Lower lobe of right lung (tissue), 2 donors: ENCODE measurements at regions not wholly inside any gene's neighbourhood (a gene's known extent, or its start where the extent isn't known, plus 50 kb on each side); places are given as distances from the start of the nearest gene placed in this dataset.
"Not testable (repeated sequence)": the region's sequence is repeated elsewhere in the genome, so short reads cannot be mapped to it uniquely, and the experiment has no call there.

Source experiments
- ATAC-seq, 2 donors: fragments of 200-7000 bp; cut with Tn5 transposase; one replicate each; pipeline ENCODE4 v1.9.1; 2020 to 2022; ENCODE audit warnings: mild to moderate bottlenecking in 2 of 2, moderate library complexity in 2 of 2
- DNase-seq: peaks from one replicate; pipeline ENCODE4 v3.0.0-alpha.2; 2020
- H3K27ac ChIP-seq: fragments of 200-600 bp; one replicate; pipeline ENCODE4 v1.8.0; 2022
- H3K27me3 ChIP-seq: fragments of 200-600 bp; one replicate; pipeline ENCODE4 v1.8.0; 2022; ENCODE audit warnings: low read depth
- H3K36me3 ChIP-seq: fragments of 200-600 bp; one replicate; pipeline ENCODE4 v1.8.0; 2022; ENCODE audit warnings: mild to moderate bottlenecking
- H3K4me1 ChIP-seq: fragments of 200-600 bp; one replicate; pipeline ENCODE4 v1.8.0; 2022
- H3K4me3 ChIP-seq: fragments of 200-600 bp; one replicate; pipeline ENCODE4 v1.8.0; 2022; ENCODE audit warnings: mild to moderate bottlenecking
- H3K9me3 ChIP-seq: fragments of 200-600 bp; one replicate; pipeline ENCODE4 v1.8.0; 2022
- intact Hi-C: fragments of 100-400 bp; cut with DNase I; formaldehyde crosslinking; loops from one replicate; pipeline ENCODE4 v1.11.0; 2022
- TF ChIP-seq, protein P1 (sequence below): fragments of 200-600 bp; IDR thresholded peaks from one replicate; pipeline ENCODE4 v1.8.0; 2022; ENCODE audit warnings: antibody characterized with exemption, mild to moderate bottlenecking
- donor health status: DM: no; HTN: yes; CAD: no; lungs with severe emphysema.

DNA sequence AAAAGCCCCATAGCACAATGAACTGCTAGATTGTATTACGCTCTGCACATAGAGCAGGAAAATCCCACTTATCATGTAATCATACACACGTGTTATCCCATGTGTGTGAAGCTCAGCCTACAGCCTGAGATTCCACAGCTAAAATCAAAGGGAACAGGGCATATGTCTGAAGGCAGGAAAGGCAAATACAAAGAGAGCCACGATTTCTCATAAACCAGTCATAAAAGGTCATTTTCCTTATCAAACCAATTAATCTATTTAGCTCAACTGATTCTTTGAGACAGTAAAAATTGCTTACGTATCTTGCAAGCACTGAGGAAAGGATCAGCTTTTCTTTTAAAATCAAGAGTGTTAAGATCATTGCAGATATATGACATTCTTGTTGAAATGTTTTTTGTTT lies 199.5 kb upstream of the TBL1XR1 start:
- Histone ChIP-seq H3K9me3 (no peaks in the 10 kb centered on the region), H3K27me3 (no peaks in the 10 kb centered on the region), H3K4me3 (no peak overlapping the region), H3K36me3 (no peaks in the 10 kb centered on the region), H3K27ac (no peak overlapping the region), H3K4me1 (no peaks in the 10 kb centered on the region)
- TF ChIP-seq, protein P1, sequence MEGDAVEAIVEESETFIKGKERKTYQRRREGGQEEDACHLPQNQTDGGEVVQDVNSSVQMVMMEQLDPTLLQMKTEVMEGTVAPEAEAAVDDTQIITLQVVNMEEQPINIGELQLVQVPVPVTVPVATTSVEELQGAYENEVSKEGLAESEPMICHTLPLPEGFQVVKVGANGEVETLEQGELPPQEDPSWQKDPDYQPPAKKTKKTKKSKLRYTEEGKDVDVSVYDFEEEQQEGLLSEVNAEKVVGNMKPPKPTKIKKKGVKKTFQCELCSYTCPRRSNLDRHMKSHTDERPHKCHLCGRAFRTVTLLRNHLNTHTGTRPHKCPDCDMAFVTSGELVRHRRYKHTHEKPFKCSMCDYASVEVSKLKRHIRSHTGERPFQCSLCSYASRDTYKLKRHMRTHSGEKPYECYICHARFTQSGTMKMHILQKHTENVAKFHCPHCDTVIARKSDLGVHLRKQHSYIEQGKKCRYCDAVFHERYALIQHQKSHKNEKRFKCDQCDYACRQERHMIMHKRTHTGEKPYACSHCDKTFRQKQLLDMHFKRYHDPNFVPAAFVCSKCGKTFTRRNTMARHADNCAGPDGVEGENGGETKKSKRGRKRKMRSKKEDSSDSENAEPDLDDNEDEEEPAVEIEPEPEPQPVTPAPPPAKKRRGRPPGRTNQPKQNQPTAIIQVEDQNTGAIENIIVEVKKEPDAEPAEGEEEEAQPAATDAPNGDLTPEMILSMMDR = no peak
- DNase-seq (no peak), ATAC-seq (no peak)
- intact Hi-C loops = no loop called here

DNA sequence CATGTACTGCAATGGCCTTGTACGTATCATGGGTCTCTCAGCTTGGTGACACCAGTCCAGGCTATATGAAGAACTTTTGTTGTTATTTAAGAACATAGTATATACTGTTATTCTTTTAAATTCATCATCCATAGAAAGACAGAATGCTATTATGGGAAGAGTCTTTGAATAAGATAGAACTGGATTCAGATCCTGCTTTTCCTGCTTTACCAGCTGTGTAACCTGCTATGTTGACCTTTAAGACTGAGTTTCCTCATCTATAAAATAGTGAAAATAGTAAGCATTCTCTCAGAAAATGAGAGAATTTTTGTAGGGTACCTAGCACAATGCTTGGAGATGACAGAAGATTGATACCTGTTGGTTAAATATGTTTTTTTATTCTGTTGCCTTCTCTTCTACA lies 204.1 kb upstream of the TBL1XR1 start:
- DNase-seq = no peak
- TF ChIP-seq, protein P1 = no peak
- ATAC-seq = no peak
- intact Hi-C loops = no loop called here
- no peaks in the 10 kb centered on the region for H3K4me1 ChIP-seq
- no peak overlapping the region for H3K4me3 ChIP-seq
- H3K36me3 ChIP-seq = no peaks in the 10 kb centered on the region
- H3K27ac ChIP-seq = no peak overlapping the region
- H3K27me3 ChIP-seq = no peaks in the 10 kb centered on the region
- H3K9me3 ChIP-seq = no peaks in the 10 kb centered on the region

DNA sequence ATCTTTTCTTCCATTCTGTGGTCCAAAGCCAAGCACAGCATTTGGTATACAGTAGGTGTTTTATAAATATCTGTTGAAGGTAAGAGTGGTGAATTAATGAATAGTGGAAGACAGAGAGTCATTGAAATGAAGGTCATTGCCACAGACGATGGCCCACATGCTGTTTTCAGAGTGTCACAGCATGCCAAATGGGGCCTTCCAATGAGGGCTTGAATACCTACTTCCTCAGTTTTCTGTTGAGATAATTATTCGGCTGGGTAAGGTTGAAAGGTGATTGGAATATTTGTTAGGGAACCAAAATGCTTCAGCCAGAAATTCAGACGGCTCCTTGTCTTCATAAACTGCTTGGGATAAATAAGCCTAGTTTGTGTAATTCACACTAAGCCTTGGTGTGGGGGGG lies 205.3 kb upstream of the TBL1XR1 start:
- TF ChIP-seq, protein P1 = no peak
- Histone ChIP-seq H3K9me3 (no peaks in the 10 kb centered on the region), H3K27ac (no peak overlapping the region), H3K4me1 (no peaks in the 10 kb centered on the region), H3K27me3 (no peaks in the 10 kb centered on the region), H3K36me3 (no peaks in the 10 kb centered on the region), H3K4me3 (no peak overlapping the region)
- intact Hi-C loops = no loop called here
- DNase-seq (no peak), ATAC-seq (no peak)

DNA sequence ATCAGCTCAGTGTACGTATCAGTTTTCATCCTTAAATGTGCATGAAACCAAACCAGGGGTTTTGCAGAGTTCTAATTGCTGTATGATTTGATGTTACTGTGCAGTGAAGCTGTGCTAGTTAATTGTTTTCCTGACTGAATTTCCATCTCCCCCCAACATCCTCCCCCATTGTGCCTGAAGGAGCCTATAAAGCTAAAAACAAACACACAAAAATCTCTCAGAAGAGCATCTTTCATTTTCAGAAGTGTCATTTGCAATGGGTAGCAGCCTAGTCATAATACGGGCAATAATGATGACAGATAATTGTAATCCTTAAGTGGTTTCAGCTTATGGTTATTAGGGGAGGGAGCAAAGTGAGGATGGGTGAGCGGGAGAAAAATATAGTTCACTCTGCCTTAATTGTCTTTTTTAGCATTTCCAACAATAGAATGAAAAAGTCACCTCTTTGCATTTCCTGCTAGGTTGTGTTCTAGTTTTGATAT lies 207.9 kb upstream of the TBL1XR1 start:
- Histone ChIP-seq H3K4me3 (no peak overlapping the region), H3K9me3 (no peaks in the 10 kb centered on the region), H3K36me3 (no peaks in the 10 kb centered on the region), H3K27ac (no peak overlapping the region), H3K27me3 (no peaks in the 10 kb centered on the region), H3K4me1 (no peaks in the 10 kb centered on the region)
- intact Hi-C loops = no loop called here
- DNase-seq = no peak
- TF ChIP-seq, protein P1 = no peak
- no peak for ATAC-seq

DNA sequence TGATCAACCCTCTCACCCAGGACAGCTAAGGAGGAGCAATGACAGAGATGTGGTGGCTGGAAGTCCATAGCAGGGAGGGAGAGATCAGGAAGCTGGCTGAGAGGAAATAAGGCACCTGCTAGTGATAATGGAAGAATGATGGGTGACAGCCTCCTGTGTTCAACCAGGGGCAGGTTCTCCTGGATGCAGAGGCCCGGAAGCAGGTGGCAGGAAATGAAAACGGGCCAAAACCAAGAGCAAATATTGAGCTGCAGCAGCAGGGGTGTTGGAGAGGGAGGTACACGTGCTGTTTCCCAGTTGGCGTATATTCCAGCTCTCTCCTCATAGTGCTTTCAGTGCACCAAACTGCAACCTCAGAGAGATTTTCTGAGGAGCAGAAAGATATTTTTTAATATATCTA lies 213.4 kb upstream of the TBL1XR1 start:
- Histone ChIP-seq H3K4me3 (no peak overlapping the region), H3K4me1 (peaks cover 7% of the 10 kb centered on the region), H3K9me3 (no peaks in the 10 kb centered on the region), H3K27ac (no peak overlapping the region), H3K27me3 (no peaks in the 10 kb centered on the region), H3K36me3 (no peaks in the 10 kb centered on the region)
- intact Hi-C loops = no loop called here
- ATAC-seq = peak; percentile 46 to 69
- no peak for DNase-seq
- TF ChIP-seq, protein P1 = no peak

DNA sequence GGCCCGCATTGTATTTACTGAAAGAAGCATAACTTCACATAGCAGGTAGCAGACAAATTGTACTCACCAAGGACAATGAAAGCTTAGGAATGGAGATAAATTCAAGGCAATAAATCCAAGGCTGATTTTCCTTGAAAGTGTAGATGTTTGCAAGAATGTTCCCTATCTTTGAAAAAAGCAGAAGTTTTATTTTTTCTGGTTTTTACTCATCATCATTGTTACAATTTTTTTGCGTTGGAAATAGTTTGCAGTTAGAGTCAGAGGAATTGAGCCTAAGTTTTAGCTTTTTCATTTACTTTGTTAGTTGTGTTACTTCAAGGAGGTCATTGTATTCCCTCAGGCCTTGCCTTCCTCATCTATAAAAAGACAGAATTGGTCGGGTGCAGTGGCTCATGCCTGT lies 213.9 kb upstream of the TBL1XR1 start:
- peaks cover 7% of the 10 kb centered on the region for H3K4me1 ChIP-seq
- H3K36me3 ChIP-seq = no peaks in the 10 kb centered on the region
- ATAC-seq (no peak), DNase-seq (no peak)
- H3K27me3 ChIP-seq = no peaks in the 10 kb centered on the region
- TF ChIP-seq, protein P1 = no peak
- H3K27ac ChIP-seq = no peak overlapping the region
- H3K4me3 ChIP-seq = no peak overlapping the region
- intact Hi-C loops = no loop called here
- H3K9me3 ChIP-seq = no peaks in the 10 kb centered on the region

DNA sequence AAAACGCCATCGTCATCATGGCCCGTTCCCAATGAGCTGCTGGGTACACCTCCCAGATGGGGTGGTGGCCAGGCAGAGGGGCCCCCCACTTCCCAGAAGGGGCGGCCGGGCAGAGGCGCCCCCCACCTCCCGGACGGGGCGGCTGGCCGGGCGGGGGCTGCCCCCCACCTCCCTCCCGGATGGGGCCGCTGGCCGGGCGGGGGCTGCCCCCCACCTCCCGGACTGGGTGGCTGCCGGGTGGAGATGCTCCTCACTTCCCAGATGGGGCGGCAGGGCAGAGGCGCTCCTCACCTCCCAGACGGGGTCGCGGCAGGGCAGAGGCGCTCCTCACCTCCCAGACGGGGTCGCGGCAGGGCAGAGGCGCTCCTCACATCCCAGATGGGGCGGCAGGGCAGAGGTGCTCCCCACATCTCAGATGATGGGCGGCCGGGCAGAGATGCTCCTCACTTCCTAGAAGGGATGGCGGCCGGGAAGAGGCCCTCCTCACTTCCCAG lies 215.4 kb upstream of the TBL1XR1 start:
- H3K27ac ChIP-seq, DNase-seq, H3K4me3 ChIP-seq, intact Hi-C loops, H3K36me3 ChIP-seq, ATAC-seq, H3K4me1 ChIP-seq, H3K27me3 ChIP-seq, H3K9me3 ChIP-seq: not testable (repeated sequence)
